ENCODE measurements at regions not wholly inside any gene's neighbourhood (a gene's known extent, or its start where the extent isn't known, plus 50 kb on each side); places are given as distances from the start of the nearest gene placed in this dataset.

- DNase-seq (ENCODE audit: low spot score), result no peak
Observed at GRCh38 chr10:2445370-2445769, 622.0 kb upstream of the PFKP start.

GRCh38 chr10:2439983-2440382, 627.4 kb upstream of the PFKP start:
- no peak for DNase-seq (ENCODE audit: low spot score)

GRCh38 chr10:2439000-2439399, 628.3 kb upstream of the PFKP start:
- DNase-seq (ENCODE audit: low spot score), result no peak

- DNase-seq (ENCODE audit: low spot score), result no peak
Observed at GRCh38 chr10:2438248-2438939, 629.0 kb upstream of the PFKP start.

- DNase-seq (ENCODE audit: low spot score), result no peak
Observed at GRCh38 chr10:2436933-2437332, 630.4 kb upstream of the PFKP start.

GRCh38 chr10:2431961-2432360, 635.4 kb upstream of the PFKP start:
- DNase-seq (ENCODE audit: low spot score), result no peak

- no peak for DNase-seq (ENCODE audit: low spot score)
Observed at GRCh38 chr10:2427412-2427811, 639.9 kb upstream of the PFKP start.

- DNase-seq (ENCODE audit: low spot score), result no peak
Observed at GRCh38 chr10:2425320-2425719, 642.0 kb upstream of the PFKP start.

GRCh38 chr10:2414562-2414961, 652.8 kb upstream of the PFKP start:
- no peak for DNase-seq (ENCODE audit: low spot score)

- no peak for DNase-seq (ENCODE audit: low spot score)
Observed at GRCh38 chr10:2414039-2414438, 653.3 kb upstream of the PFKP start.

GRCh38 chr10:2410049-2410448, 657.3 kb upstream of the PFKP start:
- no peak for DNase-seq (ENCODE audit: low spot score)

- DNase-seq (ENCODE audit: low spot score), result no peak
Observed at GRCh38 chr10:2401459-2401858, 664.1 kb upstream of the ADARB2 start.

GRCh38 chr10:2399482-2399881, 662.2 kb upstream of the ADARB2 start:
- DNase-seq (ENCODE audit: low spot score), result no peak

GRCh38 chr10:2392145-2392812, 655.0 kb upstream of the ADARB2 start:
- DNase-seq (ENCODE audit: low spot score), result no peak

- DNase-seq (ENCODE audit: low spot score), result no peak
Observed at GRCh38 chr10:2387672-2388071, 650.3 kb upstream of the ADARB2 start.

GRCh38 chr10:2387261-2387660, 649.9 kb upstream of the ADARB2 start:
- no peak for DNase-seq (ENCODE audit: low spot score)

GRCh38 chr10:2380218-2380617, 642.9 kb upstream of the ADARB2 start:
- no peak for DNase-seq (ENCODE audit: low spot score)

- DNase-seq (ENCODE audit: low spot score), result no peak
Observed at GRCh38 chr10:2367083-2367482, 629.8 kb upstream of the ADARB2 start.

- no peak for DNase-seq (ENCODE audit: low spot score)
Observed at GRCh38 chr10:2366264-2366931, 629.1 kb upstream of the ADARB2 start.

GRCh38 chr10:2362331-2362730, 625.0 kb upstream of the ADARB2 start:
- no peak for DNase-seq (ENCODE audit: low spot score)

- no peak for DNase-seq (ENCODE audit: low spot score)
Observed at GRCh38 chr10:2358586-2358985, 621.3 kb upstream of the ADARB2 start.

- DNase-seq (ENCODE audit: low spot score), result no peak
Observed at GRCh38 chr10:2356670-2357069, 619.3 kb upstream of the ADARB2 start.

GRCh38 chr10:2351566-2351965, 614.2 kb upstream of the ADARB2 start:
- DNase-seq (ENCODE audit: low spot score), result no peak
